ENCODE measurements at regions not wholly inside any gene's neighbourhood (a gene's known extent, or its start where the extent isn't known, plus 50 kb on each side); places are given as distances from the start of the nearest gene placed in this dataset.

DNA sequence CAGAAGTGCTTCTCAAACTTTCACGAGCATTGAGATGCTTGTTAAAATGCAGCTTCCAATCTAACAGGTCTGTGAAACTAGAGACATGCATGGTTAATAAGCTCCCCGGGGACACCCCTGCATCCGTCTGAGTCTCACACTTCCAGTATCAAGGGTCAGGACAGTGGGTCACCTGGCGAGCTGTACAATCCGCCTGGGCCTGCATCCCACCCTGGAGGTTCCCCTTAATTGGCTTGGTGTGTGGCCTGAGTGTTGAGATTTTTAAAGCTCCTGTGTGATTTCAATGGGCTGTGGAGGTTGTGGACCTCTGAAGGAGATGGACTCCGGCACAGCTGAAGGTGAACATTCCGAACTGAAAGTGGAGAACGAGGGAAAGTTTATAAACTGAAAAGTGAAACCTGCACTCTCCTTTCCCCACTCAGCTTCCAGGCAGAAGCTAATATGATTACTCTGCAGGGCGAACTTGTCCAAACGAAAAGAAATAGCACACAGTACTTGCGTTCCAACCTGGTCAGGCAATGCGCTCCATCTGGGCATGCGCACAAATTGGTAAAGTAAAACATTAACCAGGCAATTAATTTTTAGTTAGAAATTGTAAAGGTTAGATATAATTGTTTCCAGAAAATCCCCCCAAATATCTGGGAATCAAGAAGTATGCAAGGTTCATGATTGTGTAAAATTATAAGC lies 191.7 kb upstream of the ALKAL2 start:
- no peak for DNase-seq

DNA sequence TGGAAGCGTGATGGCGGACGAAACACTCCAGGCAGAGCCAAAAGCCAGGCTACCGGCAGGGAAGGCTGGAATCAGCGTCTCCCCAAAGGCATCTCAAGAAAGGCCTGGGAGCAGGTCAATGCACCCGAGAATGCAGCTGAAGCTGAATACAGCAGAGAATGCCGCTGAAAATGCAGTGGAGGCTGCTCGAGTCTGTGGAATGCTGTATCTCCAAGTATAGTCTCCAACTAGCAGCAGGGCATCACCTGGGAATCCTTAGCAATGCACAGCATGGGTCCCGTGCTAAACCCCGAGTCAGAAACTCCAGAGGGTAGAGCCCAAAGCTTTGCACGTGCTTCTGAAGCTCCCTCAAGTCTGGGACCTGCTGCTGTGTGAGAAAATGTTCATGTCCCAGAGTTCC lies 191.1 kb upstream of the ALKAL2 start:
- DNase-seq, result no peak

DNA sequence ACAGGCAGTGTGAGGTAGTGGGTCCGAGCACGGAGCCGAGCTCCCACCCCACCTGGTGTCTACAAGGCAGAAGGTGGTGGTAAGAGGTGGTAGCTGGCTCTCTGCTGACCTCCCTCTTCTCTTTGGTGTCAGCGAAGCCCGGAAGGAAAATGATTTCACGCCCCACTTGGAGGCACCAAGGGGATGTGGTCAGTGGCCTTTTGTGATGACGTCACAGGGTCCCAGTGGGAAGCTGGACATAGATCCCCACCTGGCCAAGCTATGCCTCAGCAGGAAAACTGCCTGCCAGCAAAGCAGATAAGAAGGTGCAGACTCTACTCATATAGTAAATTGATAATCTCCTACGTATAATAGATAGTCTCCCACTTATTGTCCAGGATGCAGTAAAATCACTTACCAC lies 183.7 kb upstream of the ALKAL2 start:
- DNase-seq, result no peak

DNA sequence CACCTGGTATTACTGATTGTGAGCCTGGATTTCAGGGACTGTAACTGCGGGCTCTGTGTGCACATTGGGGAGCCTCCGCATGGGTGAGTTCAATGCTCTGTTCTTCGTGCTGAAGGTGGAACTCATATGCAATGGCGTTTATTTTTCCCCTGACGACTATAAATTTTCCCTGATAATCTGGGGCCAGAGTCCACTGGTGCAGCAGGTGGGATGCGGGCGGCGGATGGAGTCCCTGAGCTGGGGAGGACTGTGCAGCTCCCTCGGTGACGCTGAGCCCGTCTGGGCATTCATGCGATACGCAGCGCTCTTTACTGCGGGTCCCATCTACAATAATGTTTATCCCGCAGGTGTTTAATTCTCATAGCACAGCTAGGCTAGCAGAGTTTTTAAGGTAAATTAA lies 181.6 kb upstream of the ALKAL2 start:
- DNase-seq, result no peak

DNA sequence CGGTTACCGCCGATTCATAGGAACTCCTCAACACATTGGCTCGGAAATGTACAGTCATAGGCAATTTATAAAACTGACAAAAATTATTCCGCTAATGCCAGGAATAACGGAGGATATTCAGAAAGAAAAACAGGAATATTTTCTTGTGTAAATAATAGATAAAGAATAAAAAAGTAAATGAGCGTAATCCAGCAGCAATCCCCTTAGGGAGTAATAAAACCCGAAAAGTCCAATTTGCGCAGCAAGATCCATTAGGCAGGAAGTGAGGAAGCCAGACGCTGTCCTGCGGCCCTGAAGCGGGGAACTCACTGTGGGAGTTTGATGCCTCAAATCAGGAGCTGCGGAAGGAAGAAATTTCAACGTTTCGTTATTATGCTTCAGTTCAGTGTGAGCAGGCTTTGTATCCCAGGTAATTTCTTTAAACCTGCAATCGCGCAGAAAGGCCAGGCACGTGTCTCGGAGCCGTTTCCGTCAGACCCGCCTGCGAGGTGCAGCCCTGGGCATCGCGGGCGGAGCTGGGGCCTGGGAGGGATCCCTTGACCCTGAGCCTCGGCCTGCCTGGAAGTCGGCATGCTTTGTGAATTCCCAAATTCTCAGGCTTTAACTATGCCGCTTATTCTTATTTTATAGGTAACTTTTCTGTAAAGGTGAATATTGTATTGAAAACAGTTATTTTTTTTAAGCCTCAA lies 180.9 kb upstream of the ALKAL2 start:
- no peak for DNase-seq

DNA sequence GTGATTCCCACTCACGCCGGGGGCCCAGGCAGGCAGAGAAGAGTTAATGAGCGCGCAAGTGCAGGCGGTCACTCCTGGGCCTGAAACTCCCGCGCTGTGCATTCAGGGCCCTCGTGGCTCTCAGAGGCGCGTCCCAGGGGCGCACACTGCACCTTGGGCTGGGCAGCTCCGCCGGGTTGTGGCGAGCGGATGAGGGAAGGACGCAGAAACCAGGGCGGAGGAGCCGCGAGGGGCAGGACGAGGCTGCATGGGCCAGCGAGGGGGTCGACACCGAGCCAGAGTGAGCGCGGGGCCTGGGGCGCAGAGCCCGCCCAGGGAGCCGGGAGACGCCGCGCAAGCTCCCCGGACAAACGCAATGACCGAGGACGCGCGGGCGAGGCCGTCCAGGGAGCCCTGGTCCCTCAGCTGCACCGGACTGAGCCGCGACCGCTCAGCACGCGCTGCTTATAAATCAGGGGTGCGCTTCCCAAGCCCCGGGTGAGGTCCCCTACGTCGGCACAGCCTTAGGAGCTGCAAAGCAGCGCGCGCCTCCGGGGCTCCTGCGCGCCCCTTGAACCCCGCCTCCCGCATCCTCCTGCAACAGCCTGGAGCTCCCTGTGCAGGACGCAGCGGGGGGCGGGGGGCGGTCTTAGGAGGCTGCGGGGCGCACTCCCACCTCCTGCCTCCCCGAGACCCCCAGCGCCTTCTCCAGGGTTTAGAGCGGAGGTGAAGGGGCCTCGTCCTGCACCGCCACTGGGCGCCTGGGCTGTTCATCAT lies 180.2 kb upstream of the ALKAL2 start:
- no peak for DNase-seq

DNA sequence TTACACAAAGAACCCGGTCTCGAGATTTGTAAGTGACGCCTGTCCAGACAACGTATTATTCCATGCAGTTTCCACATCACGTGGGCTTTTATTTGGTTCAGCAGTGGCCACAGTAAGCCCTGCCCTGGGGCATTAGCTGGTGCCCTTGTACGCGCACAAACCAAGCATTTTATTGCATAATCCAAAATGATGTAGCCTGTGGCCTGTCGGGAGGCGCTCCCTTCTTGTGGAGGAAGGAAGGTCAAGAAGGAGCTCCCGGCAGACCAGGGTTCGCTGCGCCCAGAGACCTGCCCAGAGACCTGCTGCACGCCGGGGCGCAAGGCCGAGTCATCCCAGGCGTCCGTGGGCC lies 179.6 kb upstream of the ALKAL2 start:
- DNase-seq, result no peak

DNA sequence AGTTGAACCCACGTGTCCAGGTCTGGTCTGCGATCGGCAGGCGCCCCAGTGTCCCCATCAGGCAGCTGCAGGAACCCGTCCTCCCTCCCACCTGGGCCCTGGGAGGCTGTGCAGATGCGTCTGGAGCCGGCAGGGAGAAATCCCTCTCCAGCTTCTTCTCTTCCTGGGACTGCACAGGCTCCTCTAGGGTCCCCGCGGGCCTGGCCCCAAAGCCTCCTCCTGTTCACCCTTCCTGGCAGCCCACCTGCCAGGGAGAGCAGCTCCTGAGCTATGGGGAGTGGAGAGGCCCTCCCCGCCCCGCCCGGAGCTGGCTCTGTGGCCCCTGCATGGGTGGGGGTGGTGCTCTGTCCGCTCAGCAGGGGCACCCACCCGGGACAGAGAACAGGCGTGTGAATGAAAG lies 179.2 kb upstream of the ALKAL2 start:
- DNase-seq, result no peak

DNA sequence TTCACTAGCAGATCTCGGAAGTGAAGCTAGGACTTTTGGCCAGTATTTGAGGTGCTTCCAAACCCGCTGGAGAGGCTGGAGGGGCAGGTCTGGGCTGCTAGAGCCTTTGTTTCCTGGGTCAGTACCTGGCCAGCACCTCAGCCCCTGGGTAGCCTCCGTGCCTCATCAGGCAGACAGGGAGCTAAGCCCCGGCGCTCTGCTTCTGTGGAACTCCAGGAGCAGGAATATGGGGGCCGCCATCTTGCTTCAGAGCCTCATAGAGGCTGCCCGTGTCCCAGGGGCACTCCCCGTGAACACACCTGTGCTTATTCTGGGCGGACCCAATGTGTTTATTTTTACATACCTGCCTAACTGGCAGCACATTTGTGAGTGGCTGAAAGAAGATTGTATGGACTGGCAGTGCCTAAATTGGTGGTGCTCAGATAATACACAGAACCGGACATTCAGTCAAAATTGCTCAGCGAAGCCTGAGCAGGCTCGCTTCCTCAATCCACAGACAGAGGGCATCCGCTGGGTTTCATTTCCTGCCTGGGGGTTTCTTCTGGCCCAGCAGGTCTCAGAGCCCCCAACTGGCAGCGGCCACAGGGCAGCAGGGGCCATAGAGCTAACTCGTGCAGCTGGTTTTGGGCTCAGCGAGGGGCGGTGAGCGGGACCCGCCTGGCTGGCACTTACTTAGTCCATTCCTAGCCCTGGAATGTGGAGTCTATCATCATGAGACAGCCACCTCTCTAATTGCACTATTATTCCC lies 176.8 kb upstream of the ALKAL2 start:
- no peak for DNase-seq

DNA sequence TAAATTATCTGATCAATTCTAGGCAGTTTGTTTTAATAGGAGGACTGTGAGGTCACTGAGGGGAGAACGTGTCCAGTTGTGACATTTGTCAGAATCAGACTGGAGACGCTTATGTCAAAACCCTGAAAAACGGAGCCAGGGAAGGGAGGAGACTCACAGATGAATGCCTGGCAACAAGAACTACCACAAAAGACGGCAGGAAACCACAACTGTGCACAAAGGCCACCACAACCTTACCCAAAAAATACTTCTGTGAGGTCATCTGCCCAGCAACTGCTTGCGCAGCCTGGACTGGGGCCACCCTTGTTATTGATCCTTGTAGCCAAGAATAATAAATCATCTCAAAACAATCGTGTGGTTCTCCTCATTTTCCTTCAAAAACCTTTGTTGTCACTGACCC lies 173.0 kb upstream of the ALKAL2 start:
- peak in 3 of 5 experiments; percentile 22 to 81 (median 75) for DNase-seq

DNA sequence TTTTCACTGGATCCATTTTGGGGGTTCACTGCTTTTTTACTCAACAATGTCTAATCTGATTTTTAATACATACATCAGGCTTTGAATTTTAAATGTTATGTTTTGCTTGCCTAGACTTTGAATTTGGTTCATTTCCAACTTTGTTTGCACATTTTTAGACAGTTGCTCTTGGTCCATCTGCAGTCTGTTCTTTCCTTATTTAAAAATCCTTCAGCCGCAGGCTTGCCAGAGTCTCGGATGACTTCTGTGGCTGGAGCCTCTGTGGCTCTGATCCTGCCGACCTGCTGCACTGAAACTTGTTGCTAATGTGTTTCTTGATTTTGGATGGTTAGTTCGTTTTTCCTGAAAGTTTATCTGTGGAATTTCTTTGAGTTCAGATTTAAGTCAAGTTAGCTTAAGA lies 172.0 kb upstream of the ALKAL2 start:
- DNase-seq, result no peak

DNA sequence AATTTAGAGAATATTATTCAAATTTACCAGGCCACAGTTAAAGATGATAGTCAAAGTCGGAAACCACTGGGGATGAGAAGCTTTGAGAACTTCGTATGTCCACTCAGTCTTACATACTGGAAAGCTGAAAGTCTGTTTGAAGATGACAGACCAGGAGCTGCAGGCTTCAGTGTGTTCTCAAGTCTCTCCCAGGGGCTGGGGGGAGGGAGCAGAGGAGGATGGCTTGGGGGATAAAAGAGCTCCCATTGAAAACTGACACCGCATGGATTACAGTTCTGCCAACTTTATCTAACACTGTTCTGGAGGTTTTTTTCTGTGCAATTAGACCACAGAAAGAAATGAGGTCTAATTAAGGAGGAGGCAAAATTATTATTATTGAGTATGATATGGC lies 170.5 kb upstream of the ALKAL2 start:
- no peak for DNase-seq

DNA sequence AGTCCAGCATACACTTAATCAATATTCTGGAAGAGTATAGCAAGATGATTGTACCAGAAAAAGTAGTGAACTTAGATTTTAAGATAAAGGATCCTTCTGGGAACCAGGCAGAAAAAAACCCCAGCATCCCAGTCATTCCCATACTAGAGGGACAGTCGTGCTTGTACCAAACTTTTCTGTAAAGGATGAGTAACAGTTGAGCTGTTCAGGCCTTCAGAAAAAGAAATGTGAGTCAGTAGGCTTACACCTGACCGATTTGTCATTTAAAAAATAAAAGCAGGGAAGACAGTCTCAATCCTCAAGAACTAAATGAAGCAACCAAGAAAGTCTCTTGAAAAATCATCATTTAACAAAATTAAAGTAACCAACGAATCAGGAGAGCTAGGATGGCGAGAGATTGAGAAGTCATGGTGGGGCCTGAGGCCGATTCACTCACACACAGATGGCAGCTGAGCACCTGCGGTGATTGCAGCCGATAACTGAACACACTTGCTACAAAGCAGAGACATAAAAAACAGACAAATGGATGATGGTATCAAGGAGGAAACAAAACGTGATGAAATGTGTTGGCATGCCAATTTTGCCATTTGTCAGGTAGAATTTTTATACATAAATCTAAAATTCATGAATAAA lies 170.0 kb upstream of the ALKAL2 start:
- DNase-seq, result no peak

DNA sequence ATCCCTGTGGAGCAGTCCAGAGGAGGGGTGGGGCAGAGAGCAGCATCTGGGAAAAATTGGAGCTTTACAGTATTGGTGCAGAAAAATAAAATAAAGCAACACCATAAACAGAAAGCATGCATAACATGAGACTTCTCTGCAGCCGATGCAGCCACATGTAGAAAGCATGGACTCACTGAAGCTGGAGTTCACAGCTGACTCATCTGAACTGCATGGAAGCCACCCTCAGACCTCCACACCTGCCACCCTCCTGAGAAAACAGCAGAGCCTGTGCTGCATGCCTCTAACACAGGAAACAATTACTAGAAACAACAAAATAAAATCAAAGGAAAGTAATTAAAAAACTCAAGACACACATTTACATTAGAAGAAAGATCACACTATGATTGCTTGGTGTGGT lies 169.4 kb upstream of the ALKAL2 start:
- DNase-seq, result no peak

DNA sequence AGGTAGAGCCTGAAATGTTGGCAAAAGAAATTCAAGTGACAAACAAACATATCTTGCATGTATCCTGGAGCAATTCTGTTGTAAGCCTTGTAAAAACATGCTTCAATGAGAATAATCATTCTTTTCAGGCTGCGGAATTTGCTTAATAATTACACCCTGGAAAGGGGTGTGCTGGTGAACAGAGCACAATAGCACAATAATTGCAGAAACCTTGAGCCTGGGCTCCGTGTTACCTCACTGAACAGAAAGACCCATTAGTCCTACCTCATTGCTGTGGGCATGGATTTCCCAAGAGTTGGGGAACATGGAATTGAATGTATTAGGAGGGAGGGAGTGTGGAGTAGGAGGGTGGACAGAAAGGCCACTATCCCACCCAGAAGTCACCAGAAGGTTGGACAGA lies 168.0 kb upstream of the ALKAL2 start:
- no peak for DNase-seq

DNA sequence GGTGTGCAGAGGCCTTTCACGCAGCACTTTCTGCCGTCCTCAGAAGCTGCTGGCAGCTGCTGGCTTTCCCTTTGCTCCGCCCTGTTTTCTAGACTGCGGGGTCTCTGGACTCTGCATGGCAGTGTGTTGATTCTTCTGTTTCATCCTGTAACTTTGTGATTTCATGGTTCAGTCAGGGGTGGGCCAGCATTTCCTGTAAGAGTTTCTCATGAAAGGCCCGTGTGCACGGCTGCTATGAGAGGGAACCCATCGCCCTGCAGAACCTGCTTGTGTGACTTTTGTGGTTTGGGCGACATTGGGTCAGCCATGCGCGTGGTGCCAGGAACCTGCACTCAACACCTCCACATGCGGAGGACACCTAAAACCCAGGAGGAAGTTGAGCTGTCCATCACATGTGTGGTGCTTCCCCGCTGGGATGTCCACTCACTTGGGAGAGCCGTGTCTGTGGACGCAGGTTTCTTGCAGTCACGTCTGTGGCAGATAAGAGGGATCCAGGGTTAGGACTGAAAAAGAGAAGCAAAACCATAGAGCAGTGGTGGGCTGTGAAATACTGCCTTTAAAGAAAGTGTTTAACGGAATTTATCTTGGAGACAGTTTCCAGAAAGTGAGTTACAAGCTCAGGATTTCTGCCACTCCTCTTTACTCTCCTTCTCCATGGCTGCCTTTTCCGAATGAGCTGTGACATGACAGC lies 167.3 kb upstream of the ALKAL2 start:
- no peak for DNase-seq

DNA sequence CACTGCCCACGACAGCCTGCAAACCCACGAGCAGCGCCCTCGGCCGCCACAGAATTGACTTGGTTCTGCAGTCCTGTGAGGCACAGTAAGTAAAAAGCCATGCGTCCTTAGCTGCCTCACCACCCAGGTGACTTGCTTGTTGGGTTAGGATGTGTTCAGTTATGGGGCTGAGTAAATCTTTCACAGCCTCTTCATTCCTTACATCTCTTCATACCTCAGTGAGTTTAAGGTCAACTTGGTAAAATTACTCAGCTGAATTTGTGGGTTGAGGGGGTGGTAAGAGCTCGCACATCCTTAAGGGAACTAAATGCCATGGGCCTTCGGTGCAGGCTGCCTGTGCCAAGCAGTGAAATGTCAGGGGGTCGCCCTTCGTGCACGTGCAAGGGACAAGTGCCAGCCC lies 165.2 kb upstream of the ALKAL2 start:
- no peak for DNase-seq

DNA sequence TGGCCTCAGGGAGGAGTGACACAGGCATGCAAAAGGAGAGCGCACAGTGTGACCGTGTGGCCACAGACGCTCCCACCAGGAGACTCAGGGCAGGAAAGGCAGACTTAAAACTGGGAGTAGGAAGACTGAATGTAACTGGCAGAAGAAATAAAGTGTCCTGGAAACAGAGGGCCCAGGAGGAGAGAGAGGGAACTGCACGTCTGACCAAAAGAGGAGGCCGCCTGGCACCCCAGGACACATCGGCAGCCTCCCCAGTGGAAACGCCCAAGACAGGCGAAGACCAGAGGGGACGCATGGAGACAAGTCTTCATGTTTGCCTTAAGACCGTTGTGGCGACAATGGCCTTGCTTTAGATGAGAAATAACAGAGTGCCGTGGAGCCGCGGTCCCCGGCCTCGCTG lies 163.6 kb upstream of the ALKAL2 start:
- no peak for DNase-seq

DNA sequence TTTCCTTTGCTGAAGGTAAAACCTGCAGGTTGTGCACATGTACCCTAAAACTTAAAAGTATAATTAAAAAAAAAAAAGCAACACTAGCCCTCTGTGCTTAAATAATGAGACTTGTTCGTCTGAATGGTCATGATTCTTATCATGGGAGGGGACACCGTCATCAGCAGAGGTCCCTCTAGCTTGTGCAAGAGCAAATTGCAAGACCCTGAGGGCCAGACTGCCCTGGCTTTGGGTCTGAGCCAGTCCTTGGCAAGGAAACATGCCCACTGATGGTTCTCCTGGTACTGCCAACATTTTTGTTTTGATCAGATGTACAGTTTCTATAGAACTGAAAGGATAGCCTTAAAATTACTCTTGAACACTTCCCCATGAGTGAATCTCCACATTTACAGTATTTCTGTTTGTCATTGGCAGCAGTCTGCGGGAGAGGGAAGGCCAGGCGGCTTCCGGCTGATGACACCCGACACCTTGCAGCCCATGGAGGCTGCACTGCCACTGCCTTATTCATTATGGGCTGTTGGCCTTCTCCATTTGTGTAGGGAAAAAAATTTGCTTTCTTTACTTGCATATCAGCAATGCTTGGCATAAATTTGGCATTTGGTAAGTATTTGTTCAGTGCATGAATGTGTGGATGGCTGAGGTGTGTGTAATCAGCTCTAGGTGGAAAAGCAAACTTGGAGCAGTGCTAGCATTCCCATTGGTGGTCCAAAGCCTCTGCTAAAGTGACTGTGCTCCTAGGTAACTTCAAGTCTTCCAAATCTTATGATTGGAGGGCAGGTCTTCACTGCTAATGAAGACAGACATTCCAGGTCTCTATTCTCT lies 161.6 kb upstream of the ALKAL2 start:
- DNase-seq, result no peak

DNA sequence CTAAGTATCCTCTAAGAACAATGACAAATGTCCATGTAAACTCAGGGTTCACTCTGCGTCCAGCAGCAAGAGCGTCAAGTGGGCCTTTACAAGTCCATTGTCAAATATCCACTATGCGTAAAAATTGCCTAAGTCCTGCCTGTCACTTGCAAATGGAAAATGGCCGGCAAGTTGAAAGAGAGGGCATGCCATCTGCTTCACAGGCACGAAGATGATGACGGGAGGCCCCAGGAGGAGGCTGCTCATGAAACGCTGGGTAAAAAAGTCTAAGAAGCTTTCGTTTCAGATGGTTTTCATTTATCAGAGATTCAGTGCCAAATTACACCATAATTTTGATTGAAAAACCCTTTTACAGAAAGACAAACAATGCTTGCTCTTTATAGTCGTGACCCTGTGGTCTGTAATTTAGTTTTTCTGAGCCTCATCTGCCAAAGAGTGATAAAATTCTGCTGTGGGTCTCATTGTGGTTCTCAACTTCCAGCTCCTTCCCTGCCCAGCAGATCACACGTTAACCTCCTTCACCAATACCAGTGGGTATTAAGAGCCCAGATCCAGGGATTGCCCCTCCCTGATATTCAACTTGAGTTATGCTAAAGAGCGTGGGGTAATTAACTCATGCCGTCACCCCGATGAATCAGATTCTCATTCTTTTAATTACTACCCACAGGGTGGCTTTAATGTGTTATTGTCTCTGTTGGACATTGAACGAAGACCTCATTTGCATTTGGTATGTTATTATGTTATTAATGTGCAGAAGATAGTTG lies 160.2 kb upstream of the ALKAL2 start:
- DNase-seq, result no peak

Data from T-helper 2 cell (primary cell).